ENCODE measurements at regions not wholly inside any gene's neighbourhood (a gene's known extent, or its start where the extent isn't known, plus 50 kb on each side); places are given as distances from the start of the nearest gene placed in this dataset.
"Not testable (repeated sequence)": the region's sequence is repeated elsewhere in the genome, so short reads cannot be mapped to it uniquely, and the experiment has no call there.

DNA sequence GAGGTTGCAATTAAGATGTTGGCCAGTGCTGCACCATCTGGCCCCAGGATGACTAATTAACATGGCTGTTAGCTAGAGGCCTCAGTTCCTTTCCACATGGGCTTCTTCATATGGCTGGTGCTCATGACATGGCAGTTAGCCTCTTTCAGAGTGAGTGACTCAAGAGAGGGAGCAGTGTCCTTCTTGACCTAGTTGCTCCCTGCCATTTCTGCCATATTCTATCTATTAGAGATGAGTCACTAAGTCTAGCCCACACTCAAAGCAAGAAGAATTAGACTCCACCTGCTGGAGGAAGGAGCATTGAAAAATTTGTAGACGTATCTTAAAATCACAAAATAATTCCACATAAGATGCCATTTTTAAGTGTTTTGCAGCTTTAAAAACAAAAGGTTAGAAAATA, 651.2 kb upstream of the CCNG1 start:
- H3K27me3 Mint-ChIP-seq (ENCODE audit: low read depth), result no peaks in the 10 kb centered on the region
- H3K4me3 Mint-ChIP-seq, result no peak overlapping the region

DNA sequence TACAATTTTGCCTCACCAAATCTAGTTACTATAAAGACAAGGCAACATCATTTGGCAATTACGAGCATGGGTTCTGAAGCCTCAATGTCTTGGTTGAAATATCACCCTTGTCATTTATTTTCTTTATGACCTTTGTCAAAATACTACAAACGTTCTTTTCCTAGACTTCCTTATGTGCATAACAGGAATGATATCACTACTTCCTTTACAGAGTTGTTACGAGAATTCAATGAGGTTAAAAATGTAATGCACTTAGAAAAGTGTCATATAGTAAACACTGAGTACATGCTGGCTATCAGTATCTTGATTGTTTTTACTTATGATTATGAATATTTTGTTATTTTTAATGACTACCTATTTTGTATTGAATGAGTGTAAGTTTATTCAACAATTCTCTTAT, 640.9 kb upstream of the CCNG1 start:
- H3K36me3 Mint-ChIP-seq (ENCODE audit: insufficient read depth), result no peaks in the 10 kb centered on the region
- H3K9me3 Mint-ChIP-seq, result peaks cover 7% of the 10 kb centered on the region
- no peaks in the 10 kb centered on the region for H3K27me3 Mint-ChIP-seq (ENCODE audit: low read depth)
- DNase-seq (no peak), ATAC-seq (no peak)
- no peak overlapping the region for H3K4me3 Mint-ChIP-seq
- H3K4me1 Mint-ChIP-seq (ENCODE audit: low read depth), result no peaks in the 10 kb centered on the region

More for the DNA sequence above, 651.2 kb upstream of the CCNG1 start:
- no peaks in the 10 kb centered on the region for H3K4me1 Mint-ChIP-seq (ENCODE audit: low read depth)
- ATAC-seq (no peak), DNase-seq (no peak)
- H3K9me3 Mint-ChIP-seq, result peaks cover 15% of the 10 kb centered on the region
- H3K36me3 Mint-ChIP-seq (ENCODE audit: insufficient read depth), result no peaks in the 10 kb centered on the region

DNA sequence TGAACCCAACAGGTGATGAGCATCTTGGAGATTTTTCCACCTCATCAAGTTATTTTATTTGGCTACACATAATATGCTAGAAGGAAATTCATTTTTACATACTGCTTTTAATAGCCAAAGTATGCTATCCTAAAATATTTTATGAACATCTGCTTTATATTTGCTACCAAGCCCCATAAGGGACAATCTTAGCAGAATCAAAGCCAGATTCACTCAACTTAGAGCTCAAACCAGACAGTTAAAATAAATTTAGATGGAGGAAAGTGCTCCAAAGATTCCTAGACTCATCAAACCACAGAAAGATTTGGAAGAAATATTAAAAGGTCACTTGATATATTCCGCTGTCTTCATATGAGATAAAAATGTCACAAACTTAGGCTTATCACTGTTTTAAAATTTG, 637.1 kb upstream of the CCNG1 start:
- no peaks in the 10 kb centered on the region for H3K36me3 Mint-ChIP-seq (ENCODE audit: insufficient read depth)
- no peak overlapping the region for H3K4me3 Mint-ChIP-seq
- no peaks in the 10 kb centered on the region for H3K27me3 Mint-ChIP-seq (ENCODE audit: low read depth)
- no peaks in the 10 kb centered on the region for H3K4me1 Mint-ChIP-seq (ENCODE audit: low read depth)
- ATAC-seq (no peak), DNase-seq (no peak)
- peaks cover 7% of the 10 kb centered on the region for H3K9me3 Mint-ChIP-seq

DNA sequence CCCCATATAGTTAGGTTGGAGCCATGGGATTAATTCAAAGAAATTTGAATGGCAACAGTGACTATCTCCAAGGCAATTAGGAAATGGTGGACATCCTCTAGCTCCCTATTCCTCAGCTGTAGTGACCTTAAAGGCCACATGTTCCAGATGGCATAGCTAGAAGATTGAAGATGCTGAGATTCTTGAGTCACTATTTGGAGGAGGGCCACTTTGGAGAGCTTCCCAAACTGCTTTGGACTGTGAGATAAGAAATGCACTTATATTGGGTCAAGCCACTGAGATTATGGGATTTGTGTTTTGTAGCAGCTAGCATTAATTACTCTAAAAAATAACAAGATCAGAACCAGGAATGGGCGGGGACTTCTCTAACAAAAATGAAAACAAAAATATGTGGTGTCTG, 636.2 kb upstream of the CCNG1 start:
- Mint-ChIP-seq H3K27me3 (ENCODE audit: low read depth) (no peaks in the 10 kb centered on the region), H3K4me1 (ENCODE audit: low read depth) (no peaks in the 10 kb centered on the region), H3K4me3 (no peak overlapping the region), H3K9me3 (peaks cover 7% of the 10 kb centered on the region), H3K36me3 (ENCODE audit: insufficient read depth) (no peaks in the 10 kb centered on the region)
- DNase-seq, result no peak
- ATAC-seq, result no peak

DNA sequence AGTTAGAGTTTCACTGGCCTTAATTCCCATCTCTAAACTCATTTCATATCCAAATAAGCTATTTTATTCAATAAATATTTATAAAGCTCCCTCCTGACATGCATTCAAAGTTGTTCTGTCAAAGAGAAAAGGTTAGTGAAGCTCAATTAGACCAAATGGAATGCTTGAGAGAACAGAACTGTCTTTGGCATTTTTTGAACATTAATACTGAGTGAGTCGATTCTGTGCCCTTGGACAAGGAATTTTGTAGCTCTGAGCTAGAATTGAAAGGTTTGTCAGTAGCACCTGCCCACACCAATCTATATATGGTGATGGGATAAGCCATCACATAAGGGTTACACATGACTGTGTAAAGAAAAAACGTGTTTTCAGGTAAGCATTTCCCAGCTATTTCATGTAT, 631.2 kb upstream of the CCNG1 start:
- Mint-ChIP-seq H3K36me3 (ENCODE audit: insufficient read depth) (no peaks in the 10 kb centered on the region), H3K9me3 (no peaks in the 10 kb centered on the region), H3K27me3 (ENCODE audit: low read depth) (no peaks in the 10 kb centered on the region), H3K4me1 (ENCODE audit: low read depth) (no peaks in the 10 kb centered on the region), H3K4me3 (no peak overlapping the region)
- DNase-seq (no peak), ATAC-seq (no peak)

DNA sequence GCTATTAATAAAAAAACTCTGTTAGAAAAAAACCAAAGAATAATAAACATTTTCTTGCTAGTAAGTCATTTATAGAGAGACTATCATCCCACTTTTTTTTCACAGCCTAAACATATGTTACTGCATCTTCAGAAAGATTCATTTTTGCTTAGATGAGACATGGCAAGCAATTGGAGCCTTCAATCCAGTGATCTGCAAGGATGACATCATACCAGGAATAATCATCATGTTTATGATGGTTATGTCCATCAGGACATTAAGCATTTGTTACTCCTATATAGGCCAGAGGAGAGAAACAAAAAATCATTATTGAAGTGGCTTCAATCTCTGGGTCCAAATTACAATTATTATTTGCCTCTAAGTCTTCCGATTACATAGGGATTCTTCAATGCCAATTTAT, 626.3 kb upstream of the CCNG1 start:
- Mint-ChIP-seq H3K4me3 (no peak overlapping the region), H3K9me3 (peaks cover 11% of the 10 kb centered on the region), H3K27me3 (ENCODE audit: low read depth) (no peaks in the 10 kb centered on the region), H3K4me1 (ENCODE audit: low read depth) (no peaks in the 10 kb centered on the region), H3K36me3 (ENCODE audit: insufficient read depth) (no peaks in the 10 kb centered on the region)
- DNase-seq (no peak), ATAC-seq (no peak)

DNA sequence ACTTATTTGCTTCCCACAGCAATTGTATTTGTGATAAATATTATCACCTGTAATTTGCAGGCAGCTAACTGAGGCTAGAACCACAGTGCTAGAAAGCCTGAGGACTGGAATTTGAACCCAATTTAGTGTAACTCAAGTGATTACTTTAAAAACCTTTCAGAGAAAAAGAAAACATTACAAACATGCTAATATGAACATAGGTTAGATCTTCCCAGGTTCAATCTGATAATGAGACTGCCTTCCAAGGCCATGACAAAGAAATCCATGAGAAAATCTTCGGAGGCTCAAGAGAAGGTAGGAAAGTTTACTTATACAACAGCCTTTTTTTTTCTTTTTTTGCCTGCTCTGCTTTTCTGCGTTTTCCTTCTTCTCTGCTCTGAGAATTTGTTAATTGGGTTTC, 620.6 kb upstream of the CCNG1 start:
- ATAC-seq (no peak), DNase-seq (no peak)
- H3K4me3 Mint-ChIP-seq, result no peak overlapping the region
- no peaks in the 10 kb centered on the region for H3K36me3 Mint-ChIP-seq (ENCODE audit: insufficient read depth)
- no peaks in the 10 kb centered on the region for H3K4me1 Mint-ChIP-seq (ENCODE audit: low read depth)
- no peaks in the 10 kb centered on the region for H3K27me3 Mint-ChIP-seq (ENCODE audit: low read depth)
- peaks cover 11% of the 10 kb centered on the region for H3K9me3 Mint-ChIP-seq

DNA sequence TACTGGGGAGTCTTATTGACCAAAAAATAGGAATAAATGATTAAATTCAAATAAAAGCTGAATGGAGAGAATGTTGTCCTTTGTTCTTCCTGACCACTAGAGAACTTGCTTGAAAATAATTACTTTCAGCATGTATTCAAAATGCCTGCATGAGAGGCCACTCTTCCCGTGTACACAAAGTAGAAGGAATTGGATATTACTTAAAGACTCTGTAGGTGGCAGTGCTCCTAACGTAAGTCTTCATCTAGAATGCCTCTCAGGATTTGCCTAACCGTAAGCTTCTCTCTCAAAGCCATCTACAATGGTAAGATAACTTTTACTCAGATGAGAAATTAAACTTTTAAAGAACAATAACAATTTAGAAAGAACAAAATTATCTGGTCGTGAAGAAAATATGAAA, 620.0 kb upstream of the CCNG1 start:
- Mint-ChIP-seq H3K4me1 (ENCODE audit: low read depth) (no peaks in the 10 kb centered on the region), H3K4me3 (no peak overlapping the region), H3K36me3 (ENCODE audit: insufficient read depth) (no peaks in the 10 kb centered on the region), H3K9me3 (peaks cover 11% of the 10 kb centered on the region), H3K27me3 (ENCODE audit: low read depth) (no peaks in the 10 kb centered on the region)
- no peak for ATAC-seq
- no peak for DNase-seq

DNA sequence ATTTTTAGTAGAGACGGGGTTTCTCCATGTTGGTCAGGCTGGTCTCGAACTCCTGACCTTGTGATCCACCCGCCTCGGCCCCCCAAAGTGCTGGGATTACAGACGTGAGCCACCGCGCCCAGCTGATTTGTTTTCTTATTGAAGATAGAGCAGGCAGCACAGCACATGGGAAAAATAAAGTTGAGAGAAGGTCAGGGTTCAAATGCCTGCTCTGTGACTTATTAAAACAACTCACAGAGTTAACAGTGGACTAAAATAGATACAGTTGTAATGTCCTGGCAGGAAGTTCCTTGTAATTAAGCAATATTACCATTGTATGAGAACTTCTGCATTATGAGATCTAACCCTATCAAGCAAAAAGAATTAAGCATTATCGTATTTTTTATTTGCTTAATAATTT, 615.7 kb upstream of the CCNG1 start:
- H3K36me3 Mint-ChIP-seq (ENCODE audit: insufficient read depth); DNase-seq; H3K27me3 Mint-ChIP-seq (ENCODE audit: low read depth); H3K4me3 Mint-ChIP-seq; H3K4me1 Mint-ChIP-seq (ENCODE audit: low read depth); ATAC-seq: not testable (repeated sequence)
- H3K9me3 Mint-ChIP-seq, result peaks cover 12% of the 10 kb centered on the region

DNA sequence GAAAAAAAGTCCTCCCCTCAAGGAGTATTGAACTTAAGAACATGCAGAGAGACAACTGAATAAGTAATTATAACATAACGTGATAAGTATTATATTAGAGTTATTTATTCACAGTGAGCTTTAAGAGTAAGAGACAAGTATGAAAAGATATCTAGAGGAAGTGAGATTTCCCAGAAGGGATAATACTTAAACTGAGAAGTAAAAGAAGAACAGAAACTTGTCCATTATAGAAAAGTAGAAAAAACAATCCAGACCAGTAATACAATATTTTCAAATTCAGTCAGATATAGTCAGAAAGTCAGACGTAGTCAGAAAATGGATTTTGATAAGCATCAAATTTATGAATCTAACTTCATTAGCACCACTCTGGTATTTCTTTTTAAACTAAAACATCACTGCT, 613.0 kb upstream of the CCNG1 start:
- no peaks in the 10 kb centered on the region for H3K36me3 Mint-ChIP-seq (ENCODE audit: insufficient read depth)
- no peak for ATAC-seq
- H3K9me3 Mint-ChIP-seq, result peaks cover 22% of the 10 kb centered on the region
- no peaks in the 10 kb centered on the region for H3K4me1 Mint-ChIP-seq (ENCODE audit: low read depth)
- H3K27me3 Mint-ChIP-seq (ENCODE audit: low read depth), result no peaks in the 10 kb centered on the region
- no peak overlapping the region for H3K4me3 Mint-ChIP-seq
- DNase-seq, result no peak

DNA sequence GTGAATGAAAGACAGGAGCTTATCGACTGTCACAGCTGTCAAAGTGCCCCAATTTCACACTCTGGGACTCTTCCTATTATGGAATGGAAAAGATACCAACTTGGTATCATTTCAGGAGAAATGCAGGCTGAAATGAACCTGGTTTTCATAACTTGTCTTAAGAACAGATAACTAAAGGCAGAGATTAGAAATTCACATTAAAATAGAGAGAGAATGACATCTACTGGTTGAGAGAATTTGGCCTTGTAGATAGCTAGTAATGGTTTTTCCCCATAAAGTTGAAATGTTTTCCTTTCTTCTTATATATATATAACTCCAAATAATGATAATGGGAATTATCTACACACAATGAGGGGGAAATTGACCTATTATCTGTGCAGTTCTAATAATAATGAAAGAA, 600.2 kb upstream of the CCNG1 start:
- H3K4me1 Mint-ChIP-seq (ENCODE audit: low read depth), result no peaks in the 10 kb centered on the region
- H3K4me3 Mint-ChIP-seq, result no peak overlapping the region
- no peaks in the 10 kb centered on the region for H3K36me3 Mint-ChIP-seq (ENCODE audit: insufficient read depth)
- H3K9me3 Mint-ChIP-seq, result peaks cover 18% of the 10 kb centered on the region
- no peak for ATAC-seq
- DNase-seq, result no peak
- H3K27me3 Mint-ChIP-seq (ENCODE audit: low read depth), result no peaks in the 10 kb centered on the region

DNA sequence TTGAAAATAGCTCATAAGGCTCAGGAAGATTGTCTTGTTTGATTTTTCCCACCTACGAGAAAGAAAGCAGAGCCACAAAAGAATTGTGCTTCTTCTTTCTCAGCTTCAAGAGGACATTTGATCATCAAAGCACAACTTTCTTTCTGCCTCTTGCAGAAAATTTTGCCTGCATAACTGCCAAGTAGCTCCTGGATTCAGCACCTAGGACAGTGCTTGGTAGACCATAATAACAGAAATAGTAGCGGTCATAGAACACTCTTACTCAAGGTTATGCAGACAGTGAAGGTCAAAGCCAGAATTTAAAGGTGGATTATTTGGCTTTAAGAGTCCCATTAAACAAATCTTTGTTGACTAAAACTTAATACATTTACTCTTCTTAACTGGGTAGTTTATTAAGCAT, 594.7 kb upstream of the CCNG1 start:
- H3K27me3 Mint-ChIP-seq (ENCODE audit: low read depth), result no peaks in the 10 kb centered on the region
- no peaks in the 10 kb centered on the region for H3K36me3 Mint-ChIP-seq (ENCODE audit: insufficient read depth)
- no peak overlapping the region for H3K4me3 Mint-ChIP-seq
- H3K9me3 Mint-ChIP-seq, result peaks cover 15% of the 10 kb centered on the region
- no peak for ATAC-seq
- no peak for DNase-seq
- no peaks in the 10 kb centered on the region for H3K4me1 Mint-ChIP-seq (ENCODE audit: low read depth)

DNA sequence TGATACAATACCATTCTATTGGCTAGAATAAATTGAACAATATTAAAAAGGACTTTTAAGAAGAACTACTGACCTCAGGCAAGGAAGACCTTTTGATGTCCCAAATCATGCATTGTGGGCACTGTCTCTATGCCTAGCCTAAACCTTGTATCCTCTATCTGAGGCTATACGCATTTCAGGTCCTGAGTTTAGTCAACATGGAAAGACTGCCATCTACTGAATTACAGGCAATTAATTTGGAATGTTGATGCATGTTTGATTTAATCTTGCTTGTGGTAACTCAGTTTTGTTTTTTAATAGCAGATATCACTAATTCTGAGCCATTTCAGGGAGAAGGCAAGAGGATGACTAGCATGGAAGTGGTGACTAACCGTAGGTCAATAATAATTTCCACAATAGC, 585.3 kb upstream of the CCNG1 start:
- Mint-ChIP-seq H3K9me3 (peaks cover 23% of the 10 kb centered on the region), H3K4me1 (ENCODE audit: low read depth) (no peaks in the 10 kb centered on the region), H3K36me3 (ENCODE audit: insufficient read depth) (no peaks in the 10 kb centered on the region), H3K4me3 (no peak overlapping the region), H3K27me3 (ENCODE audit: low read depth) (no peaks in the 10 kb centered on the region)
- no peak for DNase-seq
- no peak for ATAC-seq

DNA sequence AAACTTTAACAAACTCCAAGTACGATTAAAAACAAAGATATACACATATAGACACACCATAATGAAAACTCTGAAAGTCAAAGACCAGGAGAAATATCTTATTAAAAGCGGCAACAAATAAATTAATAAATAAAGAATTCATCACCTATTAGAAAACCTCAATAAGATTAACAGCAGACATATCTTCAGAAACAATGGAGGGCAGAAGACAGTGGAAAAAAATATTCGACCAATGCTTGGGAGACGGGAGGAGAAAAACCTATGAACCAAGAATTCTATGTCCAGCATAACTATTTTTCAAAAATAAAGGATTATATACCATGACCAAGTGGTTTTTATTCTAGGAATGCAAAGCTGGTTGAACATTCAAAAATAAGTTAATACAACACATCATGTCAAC, 578.6 kb upstream of the CCNG1 start:
- ATAC-seq, result no peak
- H3K36me3 Mint-ChIP-seq (ENCODE audit: insufficient read depth), result no peaks in the 10 kb centered on the region
- H3K4me3 Mint-ChIP-seq, result no peak overlapping the region

DNA sequence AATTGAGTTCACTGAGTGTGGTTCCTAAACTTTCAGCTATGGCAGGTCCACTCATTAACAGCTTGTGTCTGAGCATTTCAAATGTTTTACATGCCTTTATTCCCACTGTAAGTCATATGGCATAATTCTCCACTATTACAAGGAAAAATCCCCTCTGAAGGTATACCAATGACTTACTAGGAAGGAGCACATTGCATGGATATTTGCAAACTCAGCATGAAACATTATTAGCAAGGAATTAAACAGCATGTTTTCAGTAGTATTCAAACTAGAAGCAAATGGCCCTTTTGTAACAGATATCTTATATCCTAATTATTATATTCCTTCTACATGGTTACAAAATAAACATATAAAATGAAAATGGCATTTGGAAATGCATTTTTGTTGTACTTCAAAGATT, 566.4 kb upstream of the CCNG1 start:
- no peaks in the 10 kb centered on the region for H3K27me3 Mint-ChIP-seq (ENCODE audit: low read depth)
- peaks cover 18% of the 10 kb centered on the region for H3K9me3 Mint-ChIP-seq
- H3K4me1 Mint-ChIP-seq (ENCODE audit: low read depth), result no peaks in the 10 kb centered on the region
- H3K4me3 Mint-ChIP-seq, result no peak overlapping the region
- no peak for ATAC-seq
- H3K36me3 Mint-ChIP-seq (ENCODE audit: insufficient read depth), result no peaks in the 10 kb centered on the region
- no peak for DNase-seq

More for the DNA sequence above, 578.6 kb upstream of the CCNG1 start:
- Mint-ChIP-seq H3K9me3 (peaks cover 27% of the 10 kb centered on the region), H3K27me3 (ENCODE audit: low read depth) (no peaks in the 10 kb centered on the region), H3K4me1 (ENCODE audit: low read depth) (no peaks in the 10 kb centered on the region)
- no peak for DNase-seq

DNA sequence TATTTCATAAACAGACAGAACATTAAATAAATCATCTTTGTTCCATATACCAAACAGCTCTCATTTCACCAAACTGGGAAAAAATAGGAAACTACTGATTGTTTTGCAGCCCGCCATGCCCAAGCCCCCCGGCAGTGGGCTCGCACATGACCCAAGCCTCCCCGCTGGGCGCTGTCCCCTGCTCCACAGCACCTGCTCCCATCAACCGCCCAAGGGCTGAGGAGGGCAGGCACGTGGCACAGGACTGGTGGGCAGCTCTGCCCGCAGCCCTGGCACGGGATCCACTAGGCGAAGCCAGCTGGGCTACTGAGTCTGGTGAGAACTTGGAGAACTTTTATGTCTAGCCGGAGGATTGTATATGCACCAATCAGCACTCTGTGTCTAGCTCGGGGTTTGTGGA, 554.8 kb upstream of the CCNG1 start:
- Mint-ChIP-seq H3K36me3 (ENCODE audit: insufficient read depth) (no peaks in the 10 kb centered on the region), H3K4me1 (ENCODE audit: low read depth) (no peaks in the 10 kb centered on the region), H3K27me3 (ENCODE audit: low read depth) (no peaks in the 10 kb centered on the region), H3K4me3 (no peak overlapping the region), H3K9me3 (peaks cover 11% of the 10 kb centered on the region)
- DNase-seq (no peak), ATAC-seq (no peak)
